GM13977 (cell line): ENCODE measurements at regions not wholly inside any gene's neighbourhood (a gene's known extent, or its start where the extent isn't known, plus 50 kb on each side); places are given as distances from the start of the nearest gene placed in this dataset.

Experiments used
- DNase-seq: peaks from one replicate; pipeline ENCODE4 v3.0.0; 2012; ENCODE audit warnings: low spot score
- in situ Hi-C: fragments of 300-500 bp; cut with MboI; formaldehyde crosslinking; loops from one replicate; pipeline ENCODE4 v1.12.0; 2022; ENCODE audit warnings: low sequenced_read_pairs, low pct_unique_long_range_greater_than_20kb, mixed read lengths, inconsistent platforms; ENCODE audit not compliant: unreplicated experiment
- TF ChIP-seq, protein P1 (sequence below): IDR thresholded peaks from 2 replicates; pipeline ENCODE4 v1.5.1; 2012; ENCODE audit warnings: mild to moderate bottlenecking, control low read depth; ENCODE audit not compliant: insufficient read depth; ENCODE audit errors: extremely low read depth, missing control alignments

DNA sequence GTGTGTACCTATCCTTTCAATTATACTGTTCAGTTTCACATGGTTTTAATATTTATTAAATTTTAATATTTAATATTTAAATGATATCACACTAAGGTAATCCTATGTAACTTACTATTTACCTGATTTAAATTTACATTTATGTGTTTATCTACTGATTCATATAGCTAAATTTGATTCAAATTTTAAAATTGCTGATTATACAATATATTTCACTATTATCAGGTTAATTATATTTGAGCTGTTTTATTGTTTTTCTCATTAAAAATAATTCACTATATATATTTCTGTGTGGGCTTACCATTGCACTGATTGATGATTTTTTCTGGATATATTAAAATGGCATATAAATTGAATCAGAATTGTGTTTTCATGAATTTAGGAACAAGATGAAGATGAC is 1923.5 kb downstream of the STIM2 start:
- in situ Hi-C loops, result no loop called here
- TF ChIP-seq, protein P1, sequence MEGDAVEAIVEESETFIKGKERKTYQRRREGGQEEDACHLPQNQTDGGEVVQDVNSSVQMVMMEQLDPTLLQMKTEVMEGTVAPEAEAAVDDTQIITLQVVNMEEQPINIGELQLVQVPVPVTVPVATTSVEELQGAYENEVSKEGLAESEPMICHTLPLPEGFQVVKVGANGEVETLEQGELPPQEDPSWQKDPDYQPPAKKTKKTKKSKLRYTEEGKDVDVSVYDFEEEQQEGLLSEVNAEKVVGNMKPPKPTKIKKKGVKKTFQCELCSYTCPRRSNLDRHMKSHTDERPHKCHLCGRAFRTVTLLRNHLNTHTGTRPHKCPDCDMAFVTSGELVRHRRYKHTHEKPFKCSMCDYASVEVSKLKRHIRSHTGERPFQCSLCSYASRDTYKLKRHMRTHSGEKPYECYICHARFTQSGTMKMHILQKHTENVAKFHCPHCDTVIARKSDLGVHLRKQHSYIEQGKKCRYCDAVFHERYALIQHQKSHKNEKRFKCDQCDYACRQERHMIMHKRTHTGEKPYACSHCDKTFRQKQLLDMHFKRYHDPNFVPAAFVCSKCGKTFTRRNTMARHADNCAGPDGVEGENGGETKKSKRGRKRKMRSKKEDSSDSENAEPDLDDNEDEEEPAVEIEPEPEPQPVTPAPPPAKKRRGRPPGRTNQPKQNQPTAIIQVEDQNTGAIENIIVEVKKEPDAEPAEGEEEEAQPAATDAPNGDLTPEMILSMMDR, result no peak
- DNase-seq, result no peak

DNA sequence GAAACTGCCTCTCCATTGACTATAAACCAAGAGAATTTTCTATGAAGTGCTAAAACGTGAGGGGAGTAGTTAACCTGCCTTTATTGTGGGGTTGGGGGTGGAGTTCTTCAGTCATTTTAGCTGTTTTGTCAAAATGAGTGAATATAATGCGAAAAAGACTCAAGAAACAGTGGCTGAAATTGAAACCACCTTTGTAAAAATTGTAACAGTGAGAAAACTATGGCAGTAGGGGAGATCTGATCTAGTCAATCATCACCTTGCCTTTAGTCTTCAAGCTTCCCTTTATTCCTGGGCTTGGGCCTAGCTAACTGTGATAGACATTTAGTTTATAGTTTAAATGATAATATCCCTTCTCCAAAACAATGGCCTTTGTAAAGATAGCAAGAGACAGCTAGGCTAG is 1927.3 kb downstream of the STIM2 start:
- TF ChIP-seq, protein P1, result no peak
- no peak for DNase-seq
- in situ Hi-C loops, result no loop called here

DNA sequence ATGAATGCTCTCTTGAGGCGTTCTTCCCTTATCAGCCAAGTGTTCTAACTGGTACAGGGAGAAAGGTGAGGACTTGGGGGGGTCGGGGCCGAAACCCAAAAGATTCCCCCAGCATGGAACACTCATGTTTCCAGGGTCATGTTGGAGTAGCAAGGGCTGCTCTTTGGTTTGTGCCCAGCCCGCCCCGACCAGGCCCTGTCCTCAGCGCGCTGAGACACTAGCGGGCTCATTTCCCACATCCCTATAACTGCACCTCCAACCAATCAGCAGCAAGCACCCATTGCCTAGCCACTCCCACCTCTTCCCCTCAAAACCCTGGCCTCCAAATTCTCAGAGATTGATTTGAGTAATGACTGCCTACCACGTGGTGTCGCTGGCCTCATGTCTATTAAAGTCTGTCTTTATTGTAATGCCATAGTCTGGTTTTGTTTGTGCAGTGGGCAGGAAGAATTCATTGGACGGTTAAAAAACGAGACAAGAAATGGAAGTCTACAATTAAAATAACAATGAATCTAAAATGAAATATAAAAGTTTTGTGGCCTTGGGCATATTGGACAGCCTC is 1928.4 kb downstream of the STIM2 start:
- DNase-seq, result no peak
- in situ Hi-C loops, result no loop called here
- TF ChIP-seq, protein P1, result no peak

DNA sequence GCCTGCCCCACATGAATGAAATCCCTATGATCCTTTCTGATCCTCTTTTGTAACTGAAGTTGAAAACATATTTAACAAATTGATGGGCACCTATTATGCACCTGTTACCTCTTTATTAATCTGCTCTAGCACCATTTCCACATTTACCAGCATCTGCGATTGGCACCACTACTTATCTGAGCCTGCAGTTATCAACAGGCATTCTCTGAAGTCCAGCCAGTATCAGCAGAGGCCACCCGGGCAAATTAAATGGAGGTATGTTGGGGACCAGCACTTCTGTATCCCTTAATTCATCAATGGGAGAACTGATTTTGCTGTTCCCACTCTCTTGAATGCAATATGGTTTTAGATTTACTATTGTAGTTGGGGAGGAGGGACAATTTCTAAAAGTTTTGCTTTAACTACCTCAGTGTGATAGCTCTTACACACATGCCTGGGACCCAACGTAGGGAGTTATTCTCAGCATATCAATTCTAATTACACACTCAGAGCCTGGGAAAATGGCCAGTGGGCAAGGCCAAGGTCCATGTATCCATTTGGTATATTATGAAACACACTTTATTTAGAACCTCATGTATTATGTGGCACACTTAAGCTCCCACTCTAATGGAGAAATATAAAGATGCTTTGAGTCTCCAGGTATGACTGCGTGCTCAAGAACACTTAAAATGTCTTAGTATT is 1927.1 kb upstream of the PCDH7 start:
- TF ChIP-seq, protein P1, result no peak
- DNase-seq, result no peak
- in situ Hi-C loops, result no loop called here

DNA sequence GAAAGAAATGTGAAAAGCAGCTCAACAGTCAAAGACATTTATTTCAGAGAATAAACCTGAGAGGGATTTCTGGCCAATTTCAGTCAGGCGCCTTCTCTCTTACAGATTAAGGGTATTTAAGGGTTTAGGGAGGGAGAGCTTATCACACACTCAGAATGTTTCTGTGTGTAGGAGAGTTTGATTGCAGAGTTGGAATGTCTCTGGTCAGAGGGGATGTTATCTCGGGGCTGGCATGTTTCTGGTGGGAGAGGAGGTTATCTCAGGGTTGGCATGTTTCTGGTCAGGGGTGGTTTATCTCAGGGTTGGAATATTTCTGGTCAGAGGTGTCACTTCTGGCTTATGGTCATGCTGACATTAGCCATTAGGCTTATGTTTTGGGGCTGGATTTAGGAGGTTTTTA is 1920.5 kb upstream of the PCDH7 start:
- TF ChIP-seq, protein P1, result no peak
- DNase-seq, result no peak
- in situ Hi-C loops, result no loop called here

DNA sequence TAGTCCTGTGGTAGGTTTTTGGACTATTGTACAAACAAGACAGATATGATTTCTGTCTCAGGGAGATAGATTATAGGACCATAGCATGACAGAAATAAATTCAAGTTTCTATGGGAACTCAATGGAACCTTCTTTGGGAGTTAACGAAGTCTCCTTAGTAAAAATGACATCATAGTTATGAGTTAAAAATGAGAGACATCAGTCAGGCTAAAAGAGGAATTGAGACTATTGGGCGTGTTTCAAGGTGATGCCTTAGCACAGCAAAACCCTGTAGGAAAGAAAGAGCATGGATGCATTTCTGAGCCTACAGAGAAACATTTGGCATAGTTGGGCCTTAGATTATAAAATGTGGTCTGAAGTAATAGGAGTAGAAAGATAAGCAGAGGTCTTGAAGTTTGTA is 1909.1 kb upstream of the PCDH7 start:
- in situ Hi-C loops, result no loop called here
- no peak for DNase-seq
- TF ChIP-seq, protein P1, result no peak
